ENCODE measurements at regions not wholly inside any gene's neighbourhood (a gene's known extent, or its start where the extent isn't known, plus 50 kb on each side); places are given as distances from the start of the nearest gene placed in this dataset.

- TF ChIP-seq CTCF (conservative IDR thresholded peaks at IDR 0.05; ENCODE audit: low read length): no peak
- H3K4me3 ChIP-seq (ENCODE audit: low read length): no peak overlapping the region
- DNase-seq (ENCODE audit: low read depth): no peak
Measured at GRCh38 chr18:73168236-73168635, 300.4 kb upstream of the NETO1 start.

GRCh38 chr18:73164430-73164829, 296.6 kb upstream of the NETO1 start:
- TF ChIP-seq CTCF (conservative IDR thresholded peaks at IDR 0.05; ENCODE audit: low read length): no peak
- no peak overlapping the region for H3K4me3 ChIP-seq (ENCODE audit: low read length)
- no peak for DNase-seq (ENCODE audit: low read depth)

GRCh38 chr18:73163236-73163635, 295.4 kb upstream of the NETO1 start:
- no peak for DNase-seq (ENCODE audit: low read depth)
- H3K4me3 ChIP-seq (ENCODE audit: low read length): no peak overlapping the region
- TF ChIP-seq CTCF (conservative IDR thresholded peaks at IDR 0.05; ENCODE audit: low read length): no peak

GRCh38 chr18:73156117-73156516, 288.3 kb upstream of the NETO1 start:
- H3K4me3 ChIP-seq (ENCODE audit: low read length): no peak overlapping the region
- TF ChIP-seq CTCF (conservative IDR thresholded peaks at IDR 0.05; ENCODE audit: low read length): no peak
- DNase-seq (ENCODE audit: low read depth): no peak

GRCh38 chr18:73153271-73153670, 285.5 kb upstream of the NETO1 start:
- no peak for TF ChIP-seq CTCF (conservative IDR thresholded peaks at IDR 0.05; ENCODE audit: low read length)
- peak; percentile 1 for DNase-seq (ENCODE audit: low read depth)
- H3K4me3 ChIP-seq (ENCODE audit: low read length): no peak overlapping the region

- no peak for DNase-seq (ENCODE audit: low read depth)
- no peak for TF ChIP-seq CTCF (conservative IDR thresholded peaks at IDR 0.05; ENCODE audit: low read length)
- no peak overlapping the region for H3K4me3 ChIP-seq (ENCODE audit: low read length)
Measured at GRCh38 chr18:73151086-73151485, 283.3 kb upstream of the NETO1 start.

- no peak overlapping the region for H3K4me3 ChIP-seq (ENCODE audit: low read length)
- no peak for TF ChIP-seq CTCF (conservative IDR thresholded peaks at IDR 0.05; ENCODE audit: low read length)
- no peak for DNase-seq (ENCODE audit: low read depth)
Measured at GRCh38 chr18:73150199-73150598, 282.4 kb upstream of the NETO1 start.

Data from AG10803 (cell line).